HG03354 (cell line): ENCODE measurements at regions not wholly inside any gene's neighbourhood (a gene's known extent, or its start where the extent isn't known, plus 50 kb on each side); places are given as distances from the start of the nearest gene placed in this dataset.
"Not testable (repeated sequence)": the region's sequence is repeated elsewhere in the genome, so short reads cannot be mapped to it uniquely, and the experiment has no call there.

ENCODE experiments used
- ATAC-seq: cut with Tn5 transposase; IDR thresholded peaks from one replicate; pipeline ENCODE4 v1.9.1; 2021; ENCODE audit warnings: mild to moderate bottlenecking; ENCODE audit not compliant: unreplicated experiment, poor library complexity, severe bottlenecking

DNA sequence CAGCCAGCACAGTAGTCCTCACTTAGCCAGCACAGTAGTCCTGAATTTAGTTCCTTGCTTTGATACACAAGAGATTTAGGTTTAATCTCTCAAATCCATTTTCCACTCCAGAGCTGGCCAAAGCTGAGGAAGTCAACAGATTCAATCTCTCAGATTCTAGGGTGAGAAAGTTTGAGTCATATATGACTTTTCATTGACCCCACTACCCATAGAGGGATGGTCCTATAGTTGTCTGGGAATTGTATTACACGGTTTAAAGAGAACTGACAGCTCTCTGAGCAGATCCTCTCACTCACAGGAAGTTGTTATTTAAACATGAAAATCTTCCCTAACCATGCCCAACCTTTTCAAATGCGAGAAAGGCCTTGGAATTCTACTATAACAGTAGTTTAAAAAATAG, 641.8 kb upstream of the SEMA3D start:
- no peak for ATAC-seq

- no peak for ATAC-seq
Measured at GRCh38 chr7:85823396-85824080, 636.7 kb upstream of the SEMA3D start.

GRCh38 chr7:85821926-85822325, 635.1 kb upstream of the SEMA3D start:
- no peak for ATAC-seq

DNA sequence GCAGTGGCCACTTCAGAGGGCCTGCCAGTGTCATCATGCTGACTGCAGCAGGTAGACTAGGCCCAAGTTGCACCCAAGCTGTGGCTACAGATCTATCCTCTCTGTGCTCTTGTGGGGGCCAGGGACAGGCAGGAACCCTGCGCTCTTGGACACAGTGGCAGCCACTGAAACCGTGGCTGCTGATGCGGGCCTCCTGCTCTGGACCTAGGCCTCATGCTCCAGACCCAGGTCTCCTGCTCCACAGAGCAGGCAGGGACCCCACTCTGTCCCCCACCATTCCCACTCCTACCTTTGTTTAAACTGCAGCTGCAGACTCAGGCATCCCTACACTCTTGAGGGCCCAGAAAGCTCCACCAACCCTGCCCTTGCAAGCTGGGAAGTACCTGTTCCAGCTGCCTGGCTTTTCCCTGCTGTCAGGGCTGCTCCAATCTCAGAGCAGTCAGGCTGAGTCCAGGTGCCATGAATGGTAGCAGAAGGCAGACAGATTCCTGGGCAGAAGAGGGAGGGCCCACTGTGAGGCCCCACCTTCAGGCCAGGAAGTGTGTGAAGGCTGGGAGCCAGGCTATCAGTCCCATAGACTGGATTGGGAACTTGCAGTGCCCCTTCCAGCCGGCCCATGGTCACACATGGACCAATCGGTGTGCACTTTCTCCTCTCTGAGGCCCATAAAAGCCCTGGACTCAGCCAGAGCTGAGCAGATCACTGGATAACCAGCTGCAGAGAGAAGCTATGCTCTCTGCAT, 634.0 kb upstream of the SEMA3D start:
- ATAC-seq: no peak

DNA sequence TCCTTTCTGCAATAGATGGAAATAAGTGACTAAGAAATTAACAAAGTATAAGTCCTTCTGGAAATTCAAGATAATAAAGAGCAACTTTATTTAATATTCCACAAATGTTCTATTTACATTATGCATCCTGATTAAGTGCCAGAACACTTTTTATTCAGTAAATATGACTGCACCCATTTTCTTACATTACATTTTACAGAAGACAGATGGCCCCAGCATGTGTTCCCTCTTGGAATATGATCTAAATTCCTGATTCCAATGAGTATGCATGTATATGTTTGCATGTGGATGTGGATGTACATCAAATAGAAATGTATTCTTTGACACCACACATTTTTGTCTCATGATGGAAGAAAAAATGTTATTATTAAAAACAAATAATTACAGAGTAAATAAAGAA, 628.7 kb upstream of the SEMA3D start:
- ATAC-seq: no peak

- ATAC-seq: no peak
Measured at GRCh38 chr7:85806321-85806720, 619.5 kb upstream of the SEMA3D start.

- ATAC-seq: no peak
Measured at GRCh38 chr7:85805656-85806055, 618.8 kb upstream of the SEMA3D start.

DNA sequence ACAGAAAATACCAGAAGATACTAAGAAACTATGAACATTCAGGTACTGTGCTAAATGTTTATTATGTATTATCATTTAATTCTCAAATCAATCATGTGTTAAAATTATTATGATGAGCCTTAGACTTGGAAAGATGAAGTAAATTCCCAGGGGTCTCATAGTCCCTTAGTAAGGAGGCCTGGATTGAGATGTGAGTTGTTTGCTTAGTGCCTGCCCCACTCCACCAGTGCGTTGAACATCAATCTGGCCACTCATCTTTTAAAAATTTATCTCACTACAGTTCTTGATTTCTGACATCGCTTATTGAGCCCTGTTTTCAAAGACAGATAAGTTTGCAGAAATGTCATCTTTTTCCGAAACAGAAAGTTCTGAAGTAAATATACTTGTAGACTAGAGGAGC, 618.4 kb upstream of the SEMA3D start:
- ATAC-seq: no peak

DNA sequence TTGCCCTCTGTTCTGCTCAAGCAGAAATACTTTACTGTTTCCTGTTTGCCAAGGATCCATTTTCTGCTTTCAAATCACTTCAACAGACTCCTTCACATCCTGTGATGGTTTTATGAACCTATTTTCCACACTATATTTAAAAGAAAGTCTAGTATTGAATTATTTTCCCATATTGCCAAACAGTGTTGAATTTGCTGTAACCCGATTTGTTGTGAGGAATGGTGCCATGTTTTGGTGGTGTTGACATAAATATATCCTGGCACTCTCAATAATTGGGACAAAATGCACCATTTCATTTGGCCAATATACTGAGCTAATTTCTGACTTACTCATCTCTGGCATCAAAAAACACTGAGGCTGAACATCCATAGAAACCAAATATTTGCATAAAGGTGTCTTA, 615.4 kb upstream of the SEMA3D start:
- no peak for ATAC-seq

DNA sequence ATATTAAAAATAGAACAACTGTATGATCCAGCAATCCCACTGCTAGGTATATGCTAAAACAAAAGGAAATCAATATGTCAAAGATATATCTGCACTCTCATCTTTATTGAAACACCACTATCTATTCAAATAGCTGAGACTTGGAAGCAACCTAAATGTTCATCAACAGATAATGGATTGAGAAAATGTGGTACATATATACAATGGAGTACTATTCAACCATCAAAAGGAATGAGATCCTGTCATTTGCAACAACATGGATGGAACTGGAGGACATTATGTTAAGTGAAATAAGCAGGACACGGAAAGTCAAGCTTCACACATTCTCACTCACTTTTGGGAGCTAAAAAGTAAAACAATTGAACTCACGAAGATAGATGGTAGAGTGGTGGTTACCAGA, 610.1 kb upstream of the SEMA3D start:
- ATAC-seq: no peak

DNA sequence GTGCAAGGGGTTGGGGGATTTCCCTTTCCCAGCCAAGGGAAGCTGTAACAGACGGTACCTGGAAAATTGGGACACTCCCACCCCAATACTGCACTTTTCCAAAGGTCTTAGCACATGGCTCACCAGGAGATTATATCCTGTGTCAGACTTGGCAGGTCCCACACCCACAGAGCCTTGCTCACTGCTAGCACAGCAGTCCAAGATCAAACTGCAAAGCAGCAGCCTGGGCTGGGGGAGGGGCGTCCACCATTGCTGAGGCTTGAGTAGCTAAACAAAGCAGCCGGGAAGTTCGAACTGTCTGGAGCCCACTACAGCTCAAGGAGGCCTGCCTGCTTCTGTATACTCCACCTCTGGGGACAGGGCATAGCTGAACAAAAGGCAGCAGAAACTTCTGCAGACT, 604.2 kb upstream of the SEMA3D start:
- not testable (repeated sequence) for ATAC-seq

- no peak for ATAC-seq
Measured at GRCh38 chr7:85781606-85782005, 594.8 kb upstream of the SEMA3D start.

DNA sequence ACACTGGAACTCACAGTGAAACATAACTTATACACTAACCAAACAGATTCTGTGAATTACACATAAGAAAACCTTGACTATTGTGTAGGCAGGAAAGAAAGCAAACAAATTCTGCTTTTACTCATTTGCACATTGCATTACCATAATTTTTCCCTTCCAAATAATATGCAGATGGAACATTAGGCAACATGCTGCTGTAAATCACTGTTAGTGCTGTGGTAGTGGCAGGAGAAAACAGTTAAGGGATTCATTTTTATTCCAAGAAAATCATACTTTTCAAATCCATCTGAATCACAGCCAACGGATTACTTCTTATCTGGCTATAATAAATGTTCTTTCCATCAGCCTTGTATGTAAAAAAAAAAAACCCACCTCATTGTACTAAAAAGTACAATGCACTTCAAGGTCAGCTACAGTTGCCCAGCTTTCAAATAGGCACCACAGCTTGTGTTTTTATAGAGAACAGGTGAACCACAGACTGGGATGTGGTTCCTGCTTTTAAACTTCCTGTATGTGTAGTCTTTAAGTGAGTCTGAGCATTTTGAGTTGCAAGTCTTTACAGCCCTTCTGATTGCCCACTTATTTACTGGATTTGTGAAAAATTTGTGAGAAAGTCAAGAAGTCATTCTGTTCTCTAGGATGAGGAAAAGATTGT, 590.0 kb upstream of the SEMA3D start:
- ATAC-seq: no peak

GRCh38 chr7:85775431-85775830, 588.6 kb upstream of the SEMA3D start:
- ATAC-seq: no peak

- ATAC-seq: no peak
Measured at GRCh38 chr7:85774986-85775385, 588.1 kb upstream of the SEMA3D start.

GRCh38 chr7:85773116-85773728, 586.4 kb upstream of the SEMA3D start:
- no peak for ATAC-seq

DNA sequence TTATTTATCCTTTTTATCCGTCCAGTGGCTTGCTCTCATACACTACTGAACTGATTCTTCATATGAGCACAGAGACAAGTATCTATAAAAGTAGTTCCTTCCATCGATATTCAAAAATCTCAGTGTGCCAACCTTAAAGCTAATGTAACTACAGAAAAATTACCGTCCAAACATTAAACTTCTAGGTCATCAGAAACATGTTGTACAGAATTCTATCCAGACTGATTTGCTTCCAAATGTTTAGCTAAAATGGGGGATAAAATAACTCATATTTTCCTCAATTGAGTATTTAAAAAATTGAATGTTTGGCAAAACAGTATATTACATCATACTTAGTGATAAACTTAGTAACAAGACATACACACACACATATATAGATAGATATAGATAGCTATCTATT, 584.7 kb upstream of the SEMA3D start:
- no peak for ATAC-seq

DNA sequence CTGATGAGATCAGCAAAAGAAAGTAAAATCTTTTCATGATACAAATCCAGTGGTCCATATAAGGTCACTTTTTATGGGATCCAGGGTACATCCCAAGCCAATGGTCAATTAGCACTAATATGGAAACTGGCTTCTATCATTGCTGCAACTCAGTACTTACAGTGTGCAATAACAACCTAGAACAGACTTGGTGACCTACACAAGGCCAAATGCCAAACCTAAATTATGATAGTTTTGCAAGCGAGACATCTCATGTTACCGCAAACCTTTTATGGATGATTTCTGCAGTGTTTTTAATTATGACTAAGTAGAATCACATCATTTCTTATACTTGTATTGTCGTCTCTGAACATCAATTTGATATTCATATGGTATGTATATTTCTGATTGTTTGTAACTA, 583.5 kb upstream of the SEMA3D start:
- no peak for ATAC-seq

DNA sequence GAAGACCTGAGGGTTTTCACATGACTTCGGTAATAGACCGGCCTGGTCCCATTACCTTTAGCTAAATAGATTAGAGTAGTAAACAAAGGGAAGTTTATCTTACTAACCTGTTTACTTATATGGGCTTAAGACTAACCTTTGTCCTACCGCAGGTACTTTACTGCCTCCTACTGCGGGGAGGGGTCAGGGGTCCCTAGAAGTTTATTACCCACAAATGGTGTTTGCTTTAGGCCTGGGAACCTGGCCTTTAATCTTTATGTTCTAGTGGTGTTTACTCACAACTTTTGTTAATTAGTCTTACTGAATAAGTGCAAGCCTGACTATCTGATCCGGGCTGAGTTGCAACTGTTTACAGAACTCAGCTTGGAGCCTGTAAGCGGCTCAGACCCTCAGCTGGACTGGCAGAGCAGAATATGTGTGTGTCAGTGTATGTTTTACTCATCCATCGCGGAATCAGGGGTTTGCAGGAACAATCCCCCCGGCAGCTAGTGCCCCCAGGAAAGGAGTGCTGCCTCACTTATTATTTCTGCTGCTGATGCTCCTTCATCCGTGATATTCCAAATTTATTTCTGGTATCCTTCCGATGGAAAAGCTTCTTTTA, 578.9 kb upstream of the SEMA3D start:
- ATAC-seq: no peak

- no peak for ATAC-seq
Measured at GRCh38 chr7:85764034-85764433, 577.2 kb upstream of the SEMA3D start.
